Adrenal gland (tissue), 5 donors: ENCODE measurements at regions not wholly inside any gene's neighbourhood (a gene's known extent, or its start where the extent isn't known, plus 50 kb on each side); places are given as distances from the start of the nearest gene placed in this dataset.

Experiments used
- CTCF ChIP-seq, 6 experiments: fragments of 450-650 bp in 4 of 6; fragments of 200-600 bp in 2 of 6; sonication (generic) in 1 of 6; IDR thresholded peaks; 1 replicate in 5 of 6; 2 replicates in 1 of 6; pipeline versions ENCODE4 v1.5.1 to v1.8.0; 2016 to 2021; ENCODE audit warnings: antibody characterized with exemption in 6 of 6, mild to moderate bottlenecking in 2 of 6, moderate library complexity in 1 of 6
- POLR2A ChIP-seq, 2 donors: fragments of 450-650 bp; IDR thresholded peaks; one replicate each; pipeline ENCODE4 v1.6.1; 2017; ENCODE audit warnings: antibody characterized with exemption in 2 of 2, mild to moderate bottlenecking in 2 of 2, moderate library complexity in 1 of 2
- donor health status: DM: no; HTN: no; CAD: no.

- TF ChIP-seq CTCF (IDR thresholded peaks at IDR 0.05): no peak
- TF ChIP-seq POLR2A (IDR thresholded peaks at IDR 0.05): no peak
These were observed 224.8 kb upstream of the RAG2 start for GRCh38 chr11:36822829-36823228.
